ENCODE measurements at regions not wholly inside any gene's neighbourhood (a gene's known extent, or its start where the extent isn't known, plus 50 kb on each side); places are given as distances from the start of the nearest gene placed in this dataset.

DNA sequence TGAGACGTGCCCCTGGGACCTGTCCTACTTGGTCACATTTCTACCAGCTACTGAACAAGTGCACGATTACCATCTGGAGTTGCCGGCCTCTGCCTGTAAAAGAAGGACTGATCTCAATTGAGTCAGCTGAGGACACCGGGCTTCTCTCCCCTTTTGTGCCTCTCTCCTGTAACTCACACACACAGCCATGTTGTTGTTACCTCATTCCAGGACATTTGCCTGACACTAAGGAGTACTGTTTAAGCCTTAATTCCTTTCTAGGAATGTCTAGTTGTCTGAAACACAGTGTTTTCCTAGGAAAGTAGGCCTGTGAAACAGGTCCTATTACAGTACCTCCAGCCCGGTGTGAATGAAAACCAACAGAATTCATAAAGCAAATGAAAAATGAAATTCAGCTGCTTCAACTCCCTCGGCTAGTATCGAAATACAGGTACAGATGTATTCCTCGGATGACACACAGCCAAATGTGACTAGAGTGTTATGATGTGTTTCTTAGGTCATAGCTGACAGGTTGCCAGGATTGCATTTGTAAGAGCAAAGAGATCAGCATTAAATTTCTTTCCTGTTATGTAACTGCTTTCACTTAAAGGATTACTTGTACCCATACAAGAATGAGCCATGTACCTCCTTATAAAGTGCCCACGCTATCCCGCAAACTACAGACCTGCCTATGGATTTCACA is 152.0 kb upstream of the IRS2 start:
- TF ChIP-seq CTCF (conservative IDR thresholded peaks at IDR 0.05; ENCODE audit: low read length) (no peak), EZH2phosphoT487 (IDR thresholded peaks at IDR 0.05; ENCODE audit: borderline replicate concordance, low read depth, low read length) (no peak)
